ENCODE measurements at regions not wholly inside any gene's neighbourhood (a gene's known extent, or its start where the extent isn't known, plus 50 kb on each side); places are given as distances from the start of the nearest gene placed in this dataset.
A peak's percentile ranks its signal among the peaks of the same experiment; 100 is the strongest.
"Not testable (repeated sequence)": the region's sequence is repeated elsewhere in the genome, so short reads cannot be mapped to it uniquely, and the experiment has no call there.

- DNase-seq (ENCODE audit: insufficient read length, low spot score) (no peak), FAIRE-seq (no peak)
Observed at GRCh38 chr17:70677783-70678647, 508.7 kb downstream of the KCNJ2 start.

- DNase-seq (ENCODE audit: insufficient read length, low spot score) (no peak), FAIRE-seq (no peak)
Observed at GRCh38 chr17:70678889-70679288, 509.6 kb downstream of the KCNJ2 start.

GRCh38 chr17:70683936-70684335 is 514.6 kb downstream of the KCNJ2 start:
- DNase-seq (ENCODE audit: insufficient read length, low spot score), result no peak
- no peak for FAIRE-seq

- no peak for DNase-seq (ENCODE audit: insufficient read length, low spot score)
Observed at GRCh38 chr17:70687421-70687820, 518.1 kb downstream of the KCNJ2 start.

GRCh38 chr17:70691150-70691549 is 521.8 kb downstream of the KCNJ2 start:
- FAIRE-seq, result no peak
- no peak for DNase-seq (ENCODE audit: insufficient read length, low spot score)

More at GRCh38 chr17:70687421-70687820, 518.1 kb downstream of the KCNJ2 start:
- no peak for FAIRE-seq

GRCh38 chr17:70699408-70699807 is 530.1 kb downstream of the KCNJ2 start:
- FAIRE-seq (no peak), DNase-seq (ENCODE audit: insufficient read length, low spot score) (no peak)

GRCh38 chr17:70702683-70703255 is 533.4 kb downstream of the KCNJ2 start:
- no peak for DNase-seq (ENCODE audit: insufficient read length, low spot score)

GRCh38 chr17:70709596-70709995 is 540.3 kb downstream of the KCNJ2 start:
- DNase-seq (ENCODE audit: insufficient read length, low spot score), result no peak
- FAIRE-seq, result no peak

More at GRCh38 chr17:70702683-70703255, 533.4 kb downstream of the KCNJ2 start:
- no peak for FAIRE-seq

- DNase-seq (ENCODE audit: insufficient read length, low spot score) (no peak), FAIRE-seq (no peak)
Observed at GRCh38 chr17:70713694-70714093, 544.4 kb downstream of the KCNJ2 start.

GRCh38 chr17:70716551-70716950 is 547.2 kb downstream of the KCNJ2 start:
- FAIRE-seq, result no peak

GRCh38 chr17:70717042-70717441 is 547.7 kb downstream of the KCNJ2 start:
- no peak for DNase-seq (ENCODE audit: insufficient read length, low spot score)
- no peak for FAIRE-seq

More at GRCh38 chr17:70716551-70716950, 547.2 kb downstream of the KCNJ2 start:
- no peak for DNase-seq (ENCODE audit: insufficient read length, low spot score)

GRCh38 chr17:70736375-70736957 is 567.1 kb downstream of the KCNJ2 start:
- DNase-seq (ENCODE audit: insufficient read length, low spot score) (no peak), FAIRE-seq (no peak)

- DNase-seq (ENCODE audit: insufficient read length, low spot score) (no peak), FAIRE-seq (no peak)
Observed at GRCh38 chr17:70739065-70739464, 569.7 kb downstream of the KCNJ2 start.

- FAIRE-seq; DNase-seq (ENCODE audit: insufficient read length, low spot score): not testable (repeated sequence)
Observed at GRCh38 chr17:70746574-70746973, 577.2 kb downstream of the KCNJ2 start.

GRCh38 chr17:70750983-70751382 is 581.7 kb downstream of the KCNJ2 start:
- DNase-seq (ENCODE audit: insufficient read length, low spot score) (no peak), FAIRE-seq (no peak)

GRCh38 chr17:70752461-70752860 is 583.1 kb downstream of the KCNJ2 start:
- FAIRE-seq; DNase-seq (ENCODE audit: insufficient read length, low spot score): not testable (repeated sequence)

GRCh38 chr17:70752966-70753467 is 583.7 kb downstream of the KCNJ2 start:
- no peak for FAIRE-seq
- DNase-seq (ENCODE audit: insufficient read length, low spot score), result no peak

- no peak for DNase-seq (ENCODE audit: insufficient read length, low spot score)
- FAIRE-seq, result no peak
Observed at GRCh38 chr17:70763018-70763417, 593.7 kb downstream of the KCNJ2 start.

- no peak for FAIRE-seq
- peak; percentile 33 for DNase-seq (ENCODE audit: insufficient read length, low spot score)
Observed at GRCh38 chr17:70767102-70767701, 597.9 kb downstream of the KCNJ2 start.

- FAIRE-seq, result no peak
- no peak for DNase-seq (ENCODE audit: insufficient read length, low spot score)
Observed at GRCh38 chr17:70769956-70770355, 600.6 kb downstream of the KCNJ2 start.

GRCh38 chr17:70771804-70772386 is 602.6 kb downstream of the KCNJ2 start:
- DNase-seq (ENCODE audit: insufficient read length, low spot score), result no peak
- no peak for FAIRE-seq
